Mesenchymal stem cell (in vitro differentiated cells and primary cell): ENCODE measurements at regions not wholly inside any gene's neighbourhood (a gene's known extent, or its start where the extent isn't known, plus 50 kb on each side); places are given as distances from the start of the nearest gene placed in this dataset.

Experiments used
- DNase-seq: peaks from one replicate; pipeline ENCODE4 v3.0.0-alpha.2; 2013
- H2AFZ ChIP-seq: one replicate; pipeline ENCODE4 v1.6.1; 2013; ENCODE audit warnings: low read depth, mild to moderate bottlenecking, control low read depth, inconsistent platforms, low read length, moderate library complexity
- H2AK5ac ChIP-seq: 2 replicates; pipeline ENCODE4 v1.6.1; 2013; ENCODE audit warnings: low read length, moderate library complexity, mild to moderate bottlenecking, inconsistent platforms; ENCODE audit not compliant: severe bottlenecking
- H2BK120ac ChIP-seq: one replicate; pipeline ENCODE4 v1.6.1; 2013; ENCODE audit warnings: low read depth, mild to moderate bottlenecking, inconsistent platforms, low read length, moderate library complexity
- H2BK12ac ChIP-seq, 2 experiments: one replicate each; pipeline ENCODE4 v1.6.1; 2013; ENCODE audit warnings: inconsistent platforms in 2 of 2, low read length in 2 of 2, mild to moderate bottlenecking in 2 of 2, moderate library complexity in 2 of 2, control low read depth in 1 of 2
- H2BK15ac ChIP-seq: one replicate; pipeline ENCODE4 v1.6.1; 2013; ENCODE audit warnings: mild to moderate bottlenecking, low read depth, inconsistent platforms; ENCODE audit not compliant: poor library complexity, severe bottlenecking
- H2BK5ac ChIP-seq: 2 replicates; pipeline ENCODE4 v1.6.1; 2013; ENCODE audit warnings: low read depth, mild to moderate bottlenecking, low read length, control low read depth, inconsistent platforms; ENCODE audit not compliant: poor library complexity, severe bottlenecking
- H3K14ac ChIP-seq, 2 experiments: one replicate each; pipeline ENCODE4 v1.6.1; 2013; ENCODE audit warnings: inconsistent platforms in 2 of 2, low read length in 2 of 2, control low read depth in 1 of 2, mild to moderate bottlenecking in 1 of 2, moderate library complexity in 1 of 2
- H3K18ac ChIP-seq, 2 experiments: one replicate each; pipeline ENCODE4 v1.6.1; 2013; ENCODE audit warnings: inconsistent platforms in 2 of 2, low read length in 2 of 2, control low read depth in 1 of 2, low read depth in 1 of 2, mild to moderate bottlenecking in 1 of 2
- H3K23ac ChIP-seq, 2 experiments: one replicate each; pipeline ENCODE4 v1.6.1; 2013; ENCODE audit warnings: inconsistent platforms in 2 of 2, low read length in 2 of 2, mild to moderate bottlenecking in 2 of 2, moderate library complexity in 2 of 2, control low read depth in 1 of 2
- H3K27ac ChIP-seq: 2 replicates; pipeline ENCODE4 v1.5.1; 2013; ENCODE audit warnings: mild to moderate bottlenecking, moderate library complexity, low read length, control low read depth, inconsistent platforms; ENCODE audit not compliant: poor library complexity, severe bottlenecking
- H3K27me3 ChIP-seq, 2 experiments: 2 replicates each; pipeline versions ENCODE4 v1.6.1 to v1.7.0; 2013; ENCODE audit warnings: low read length in 2 of 2, mild to moderate bottlenecking in 2 of 2, moderate library complexity in 2 of 2, control low read depth in 1 of 2, inconsistent platforms in 1 of 2; ENCODE audit not compliant: control insufficient read depth in 1 of 2, insufficient read depth in 1 of 2
- H3K36me3 ChIP-seq, 2 experiments: 2 replicates each; pipeline versions ENCODE4 v1.6.1 to v1.7.0; 2013; ENCODE audit warnings: low read length in 2 of 2, control low read depth in 1 of 2, inconsistent platforms in 1 of 2, low read depth in 1 of 2, mild to moderate bottlenecking in 1 of 2; ENCODE audit not compliant: insufficient read depth in 2 of 2, control insufficient read depth in 1 of 2
- H3K4ac ChIP-seq, 2 experiments: one replicate each; pipeline ENCODE4 v1.6.1; 2013; ENCODE audit warnings: inconsistent platforms in 2 of 2, low read length in 2 of 2, mild to moderate bottlenecking in 2 of 2, moderate library complexity in 2 of 2, control low read depth in 1 of 2, low read depth in 1 of 2
- H3K4me1 ChIP-seq: 2 replicates; pipeline ENCODE4 v1.6.1; 2013; ENCODE audit warnings: low read depth, low read length, control low read depth; ENCODE audit not compliant: control insufficient read depth, insufficient read depth
- H3K4me2 ChIP-seq: 2 replicates; pipeline ENCODE4 v1.6.1; 2013; ENCODE audit warnings: low read length, mild to moderate bottlenecking, inconsistent platforms; ENCODE audit not compliant: poor library complexity, severe bottlenecking
- H3K4me3 ChIP-seq, 2 experiments: 2 replicates each; pipeline versions ENCODE4 v1.5.1 to v1.7.0; 2013; ENCODE audit warnings: low read length in 2 of 2, mild to moderate bottlenecking in 2 of 2, control low read depth in 1 of 2, low read depth in 1 of 2; ENCODE audit not compliant: insufficient read depth in 1 of 2
- H3K79me1 ChIP-seq: replicated peaks from 2 replicates; pipeline ENCODE4 v1.6.1; 2013; ENCODE audit warnings: mild to moderate bottlenecking, control low read depth, low read length, inconsistent platforms; ENCODE audit not compliant: poor library complexity, severe bottlenecking
- H3K9ac ChIP-seq: 2 replicates; pipeline ENCODE4 v1.7.0; 2013; ENCODE audit warnings: mild to moderate bottlenecking, low read length, moderate library complexity
- H3K9me3 ChIP-seq: 2 replicates; pipeline ENCODE4 v1.7.0; 2013; ENCODE audit warnings: mild to moderate bottlenecking, low read length; ENCODE audit not compliant: control insufficient read depth
- H4K8ac ChIP-seq: one replicate; pipeline ENCODE4 v1.6.1; 2013; ENCODE audit warnings: inconsistent platforms, mild to moderate bottlenecking, low read length, moderate library complexity
- H4K91ac ChIP-seq: one replicate; pipeline ENCODE4 v1.6.1; 2013; ENCODE audit warnings: mild to moderate bottlenecking, low read length, inconsistent platforms
- WGBS: methylation state at CpG from one replicate; pipeline ENCODE4 v1.1.7; 2013; ENCODE audit warnings: mixed read lengths; 5-methylcytosine and 5-hydroxymethylcytosine counted together

GRCh38 chr16:59973966-59974365, 1239.8 kb upstream of the GOT2 start:
- Histone ChIP-seq H2AFZ (no peak overlapping the region), H3K36me3 (no peaks in the 10 kb centered on the region), H2BK120ac (no peak overlapping the region), H2BK5ac (no peak overlapping the region), H3K79me1 (no peaks in the 10 kb centered on the region), H3K27me3 (no peaks in the 10 kb centered on the region), H2BK12ac (no peak overlapping the region), H3K9ac (no peak overlapping the region), H2AK5ac (no peak overlapping the region), H3K23ac (no peak overlapping the region), H3K9me3 (no peaks in the 10 kb centered on the region), H3K27ac (no peak overlapping the region), H3K18ac (no peak overlapping the region), H3K4me2 (no peak overlapping the region), H4K91ac (no peak overlapping the region), H2BK15ac (no peak overlapping the region), H3K14ac (no peak overlapping the region), H3K4me3 (no peak overlapping the region), H3K4me1 (no peaks in the 10 kb centered on the region), H4K8ac (no peak overlapping the region), H3K4ac (no peak overlapping the region)
- 82% methylated on average over 3 of the region's 3 CpGs for WGBS
- DNase-seq, result no peak

GRCh38 chr16:59971264-59971663, 1237.1 kb upstream of the GOT2 start:
- no peak for DNase-seq
- no peak overlapping the region for H3K9ac ChIP-seq
- no peak overlapping the region for H3K27ac ChIP-seq
- no peaks in the 10 kb centered on the region for H3K27me3 ChIP-seq
- no peak overlapping the region for H4K8ac ChIP-seq
- no peak overlapping the region for H2BK5ac ChIP-seq
- H3K4me3 ChIP-seq, result no peak overlapping the region
- H2BK15ac ChIP-seq, result no peak overlapping the region
- no peak overlapping the region for H2BK120ac ChIP-seq
- no peak overlapping the region for H2AFZ ChIP-seq
- H3K4ac ChIP-seq, result no peak overlapping the region
- no peak overlapping the region for H3K4me2 ChIP-seq
- H3K36me3 ChIP-seq, result no peaks in the 10 kb centered on the region
- no peaks in the 10 kb centered on the region for H3K4me1 ChIP-seq
- no peaks in the 10 kb centered on the region for H3K9me3 ChIP-seq
- H3K14ac ChIP-seq, result no peak overlapping the region
- no peak overlapping the region for H3K18ac ChIP-seq
- WGBS, result 0% methylated on average over 1 of the region's 3 CpGs
- H2BK12ac ChIP-seq, result no peak overlapping the region
- H4K91ac ChIP-seq, result no peak overlapping the region
- H2AK5ac ChIP-seq, result no peak overlapping the region
- no peak overlapping the region for H3K23ac ChIP-seq
- H3K79me1 ChIP-seq, result no peaks in the 10 kb centered on the region

GRCh38 chr16:59964232-59964924, 1230.3 kb upstream of the GOT2 start:
- no peak overlapping the region for H2BK12ac ChIP-seq
- H3K4me3 ChIP-seq, result no peak overlapping the region
- WGBS, result 82% methylated on average over 3 of the region's 6 CpGs

GRCh38 chr16:59959311-59959710, 1225.2 kb upstream of the GOT2 start:
- Histone ChIP-seq H3K4me1 (no peaks in the 10 kb centered on the region), H4K8ac (no peak overlapping the region), H3K36me3 (no peaks in the 10 kb centered on the region), H2AK5ac (no peak overlapping the region), H2AFZ (no peak overlapping the region), H2BK12ac (no peak overlapping the region), H3K79me1 (no peaks in the 10 kb centered on the region), H3K4me3 (no peak overlapping the region), H2BK15ac (no peak overlapping the region), H3K27me3 (no peaks in the 10 kb centered on the region), H3K9ac (no peak overlapping the region), H2BK5ac (no peak overlapping the region), H3K9me3 (no peaks in the 10 kb centered on the region), H3K4ac (no peak overlapping the region), H4K91ac (no peak overlapping the region), H2BK120ac (no peak overlapping the region), H3K14ac (no peak overlapping the region), H3K27ac (no peak overlapping the region), H3K18ac (no peak overlapping the region), H3K4me2 (no peak overlapping the region), H3K23ac (no peak overlapping the region)
- 91% methylated on average over 3 of the region's 3 CpGs for WGBS
- DNase-seq, result no peak

More at GRCh38 chr16:59964232-59964924, 1230.3 kb upstream of the GOT2 start:
- Histone ChIP-seq H3K27ac (no peak overlapping the region), H3K4me1 (no peaks in the 10 kb centered on the region), H2BK15ac (no peak overlapping the region), H3K9ac (no peak overlapping the region), H3K27me3 (no peaks in the 10 kb centered on the region), H3K23ac (no peak overlapping the region), H3K36me3 (no peaks in the 10 kb centered on the region), H2BK120ac (no peak overlapping the region), H2AK5ac (no peak overlapping the region), H3K14ac (no peak overlapping the region), H2AFZ (no peak overlapping the region), H3K4ac (no peak overlapping the region), H2BK5ac (no peak overlapping the region), H3K79me1 (no peaks in the 10 kb centered on the region), H4K91ac (no peak overlapping the region), H3K9me3 (no peaks in the 10 kb centered on the region), H3K18ac (no peak overlapping the region), H4K8ac (no peak overlapping the region), H3K4me2 (no peak overlapping the region)
- no peak for DNase-seq
